Loucy (cell line): ENCODE measurements at regions not wholly inside any gene's neighbourhood (a gene's known extent, or its start where the extent isn't known, plus 50 kb on each side); places are given as distances from the start of the nearest gene placed in this dataset.

Experiments
- H2AFZ ChIP-seq: fragments of 200-600 bp; sonication (generic); 2 replicates; pipeline ENCODE4 v1.6.0; 2016; ENCODE audit warnings: antibody characterized with exemption, mild to moderate bottlenecking, low read length, moderate library complexity
- H3F3A ChIP-seq: fragments of 200-600 bp; 2 replicates; pipeline ENCODE4 v1.6.0; 2016; ENCODE audit warnings: antibody characterized with exemption, low read depth, mild to moderate bottlenecking
- H3K27me3 ChIP-seq: fragments of 200-600 bp; sonication (generic); 2 replicates; pipeline ENCODE4 v1.6.1; 2014; ENCODE audit warnings: low read length, mild to moderate bottlenecking; ENCODE audit not compliant: insufficient read depth, poor library complexity, severe bottlenecking
- H3K36me3 ChIP-seq: fragments of 200-600 bp; sonication (generic); 2 replicates; pipeline ENCODE4 v1.6.1; 2016; ENCODE audit warnings: low read length; ENCODE audit not compliant: insufficient read depth
- H3K4me1 ChIP-seq: fragments of 200-600 bp; sonication (generic); 2 replicates; pipeline ENCODE4 v1.5.1; 2014; ENCODE audit warnings: low read length, mild to moderate bottlenecking; ENCODE audit not compliant: insufficient read depth, poor library complexity, severe bottlenecking
- H3K4me2 ChIP-seq: fragments of 200-600 bp; sonication (generic); 2 replicates; pipeline ENCODE4 v1.6.0; 2014; ENCODE audit warnings: antibody characterized with exemption, low read length, low read depth, mild to moderate bottlenecking; ENCODE audit not compliant: poor library complexity, severe bottlenecking
- H3K4me3 ChIP-seq: fragments of 200-600 bp; sonication (generic); 2 replicates; pipeline ENCODE4 v1.5.1; 2014; ENCODE audit warnings: low read length, mild to moderate bottlenecking, mixed read lengths; ENCODE audit not compliant: poor library complexity, severe bottlenecking
- H3K79me2 ChIP-seq: fragments of 200-600 bp; sonication (generic); 2 replicates; pipeline ENCODE4 v1.6.1; 2014; ENCODE audit warnings: low read length; ENCODE audit not compliant: insufficient read depth
- H3K9ac ChIP-seq: fragments of 200-600 bp; sonication (generic); 2 replicates; pipeline ENCODE4 v1.6.0; 2014; ENCODE audit warnings: mild to moderate bottlenecking, low read depth, low read length, moderate library complexity; ENCODE audit not compliant: poor library complexity, severe bottlenecking
- H3K9me2 ChIP-seq: fragments of 200-600 bp; sonication (generic); replicated peaks from 2 replicates; pipeline ENCODE4 v1.6.1; 2016; ENCODE audit warnings: low read depth, low read length, mixed read lengths
- H3K9me3 ChIP-seq: fragments of 200-600 bp; sonication (generic); 2 replicates; pipeline ENCODE4 v1.6.1; 2014; ENCODE audit warnings: mild to moderate bottlenecking, antibody characterized with exemption, low read length, low read depth; ENCODE audit not compliant: insufficient read depth
- H4K20me1 ChIP-seq: fragments of 200-600 bp; sonication (generic); 2 replicates; pipeline ENCODE4 v1.6.0; 2014; ENCODE audit warnings: antibody characterized with exemption, low read length, mild to moderate bottlenecking; ENCODE audit not compliant: insufficient read depth, poor library complexity, severe bottlenecking
- CTCF ChIP-seq: fragments of 200-600 bp; sonication (generic); conservative IDR thresholded peaks from 2 replicates; pipeline ENCODE4 v1.5.1; 2014; ENCODE audit warnings: mild to moderate bottlenecking, antibody characterized with exemption, low read length
- EZH2phosphoT487 ChIP-seq: fragments of 200-600 bp; IDR thresholded peaks from 2 replicates; pipeline ENCODE4 v1.6.1; 2018; ENCODE audit warnings: antibody characterized with exemption, mild to moderate bottlenecking, moderate library complexity, borderline replicate concordance

- H3K9me3 ChIP-seq = 0 out of 2 replicates have a peak, but pooled peaks cover 4% of the 10 kb centered on the region
- H3K9ac ChIP-seq = no peak overlapping the region
- TF ChIP-seq EZH2phosphoT487 (no peak), CTCF (no peak)
- no peaks in the 10 kb centered on the region for H3K4me1 ChIP-seq
- H3K9me2 ChIP-seq = no peaks in the 10 kb centered on the region
- peaks cover 5% of the 10 kb centered on the region for H3K27me3 ChIP-seq
- no peak overlapping the region for H3K4me3 ChIP-seq
- no peaks in the 10 kb centered on the region for H4K20me1 ChIP-seq
- no peaks in the 10 kb centered on the region for H3F3A ChIP-seq
- no peaks in the 10 kb centered on the region for H3K36me3 ChIP-seq
- H3K79me2 ChIP-seq = no peaks in the 10 kb centered on the region
- H3K4me2 ChIP-seq = no peak overlapping the region
- H2AFZ ChIP-seq = no peak overlapping the region
These were observed 187.0 kb downstream of the SMIM20 start for GRCh38 chr4:26101011-26101410.

- Histone ChIP-seq H3K27me3 (peaks cover 5% of the 10 kb centered on the region), H3K9me3 (no peaks in the 10 kb centered on the region), H3K4me2 (no peak overlapping the region)
These were observed 190.2 kb downstream of the SMIM20 start for GRCh38 chr4:26104056-26104685.

GRCh38 chr4:26105337-26105736 is 191.3 kb downstream of the SMIM20 start:
- Histone ChIP-seq H4K20me1 (no peaks in the 10 kb centered on the region), H3K36me3 (no peaks in the 10 kb centered on the region), H3K4me2 (no peak overlapping the region), H3K4me1 (no peaks in the 10 kb centered on the region), H3K9me3 (no peaks in the 10 kb centered on the region), H2AFZ (no peak overlapping the region), H3K9ac (no peak overlapping the region), H3K27me3 (peaks cover 5% of the 10 kb centered on the region), H3K9me2 (no peaks in the 10 kb centered on the region), H3K79me2 (no peaks in the 10 kb centered on the region), H3F3A (no peaks in the 10 kb centered on the region), H3K4me3 (no peak overlapping the region)
- TF ChIP-seq CTCF = no peak
- no peak for TF ChIP-seq EZH2phosphoT487

More at GRCh38 chr4:26104056-26104685, 190.2 kb downstream of the SMIM20 start:
- Histone ChIP-seq H2AFZ (no peak overlapping the region), H3K9me2 (no peaks in the 10 kb centered on the region), H3K36me3 (no peaks in the 10 kb centered on the region), H3K79me2 (no peaks in the 10 kb centered on the region), H4K20me1 (no peaks in the 10 kb centered on the region), H3K4me1 (no peaks in the 10 kb centered on the region), H3K9ac (no peak overlapping the region), H3F3A (no peaks in the 10 kb centered on the region), H3K4me3 (no peak overlapping the region)
- no peak for TF ChIP-seq EZH2phosphoT487
- no peak for TF ChIP-seq CTCF
